ENCODE measurements at regions not wholly inside any gene's neighbourhood (a gene's known extent, or its start where the extent isn't known, plus 50 kb on each side); places are given as distances from the start of the nearest gene placed in this dataset.

- no peak for DNase-seq (ENCODE audit: low spot score)
- no peak for TF ChIP-seq CTCF (IDR thresholded peaks at IDR 0.05; ENCODE audit: extremely low read depth, insufficient read depth, missing control alignments)
- in situ Hi-C loops (cut with MboI; ENCODE audit: low pct_unique_long_range_greater_than_20kb, low sequenced_read_pairs, unreplicated experiment) = no loop called here
These were observed 316.9 kb downstream of the DAD1 start for GRCh38 chr14:22271838-22272799.

DNA sequence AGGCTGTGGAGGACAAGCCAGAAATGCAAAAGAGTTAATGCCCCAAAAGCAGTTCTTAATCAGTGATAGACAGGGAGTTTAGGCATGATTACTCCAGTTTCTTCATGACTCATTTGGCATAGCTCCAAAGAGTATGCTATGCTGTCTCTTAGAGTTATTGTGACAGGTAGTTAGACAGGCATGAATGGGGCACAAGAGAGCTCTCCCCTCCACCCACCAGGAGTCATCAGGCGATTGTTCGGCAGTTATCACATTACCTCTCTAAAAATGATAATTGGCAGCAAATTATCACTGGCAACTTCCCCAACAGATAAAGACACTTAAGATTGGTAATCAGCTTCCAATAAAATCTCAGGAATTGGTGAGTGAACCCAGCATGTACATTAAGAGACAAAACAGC is 320.1 kb downstream of the DAD1 start:
- DNase-seq (ENCODE audit: low spot score) = no peak
- TF ChIP-seq CTCF (IDR thresholded peaks at IDR 0.05; ENCODE audit: extremely low read depth, insufficient read depth, missing control alignments) = no peak
- in situ Hi-C loops (cut with MboI; ENCODE audit: low pct_unique_long_range_greater_than_20kb, low sequenced_read_pairs, unreplicated experiment) = no loop called here

- no peak for TF ChIP-seq CTCF (IDR thresholded peaks at IDR 0.05; ENCODE audit: extremely low read depth, insufficient read depth, missing control alignments)
- in situ Hi-C loops (cut with MboI; ENCODE audit: low pct_unique_long_range_greater_than_20kb, low sequenced_read_pairs, unreplicated experiment) = no loop called here
- DNase-seq (ENCODE audit: low spot score) = no peak
These were observed 322.3 kb downstream of the DAD1 start for GRCh38 chr14:22266683-22267082.

DNA sequence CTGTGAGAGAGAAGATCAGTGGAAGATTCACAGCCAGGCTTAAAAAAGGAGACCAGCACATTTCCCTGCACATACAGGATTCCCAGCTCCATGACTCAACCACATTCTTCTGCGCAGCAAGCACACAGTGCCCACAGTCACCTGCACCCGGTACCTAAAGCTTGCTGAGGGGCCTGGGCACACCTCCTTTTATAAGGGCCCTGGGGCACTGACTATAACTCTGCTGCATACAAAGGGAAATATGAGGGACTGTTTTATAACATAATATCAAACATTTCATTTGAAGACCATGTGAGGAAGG is 322.9 kb downstream of the DAD1 start:
- in situ Hi-C loops (cut with MboI; ENCODE audit: low pct_unique_long_range_greater_than_20kb, low sequenced_read_pairs, unreplicated experiment) = no loop called here
- no peak for TF ChIP-seq CTCF (IDR thresholded peaks at IDR 0.05; ENCODE audit: extremely low read depth, insufficient read depth, missing control alignments)
- no peak for DNase-seq (ENCODE audit: low spot score)

GRCh38 chr14:22265319-22266141 is 323.5 kb downstream of the DAD1 start:
- in situ Hi-C loops (cut with MboI; ENCODE audit: low pct_unique_long_range_greater_than_20kb, low sequenced_read_pairs, unreplicated experiment) = no loop called here
- TF ChIP-seq CTCF (IDR thresholded peaks at IDR 0.05; ENCODE audit: extremely low read depth, insufficient read depth, missing control alignments) = no peak
- no peak for DNase-seq (ENCODE audit: low spot score)

DNA sequence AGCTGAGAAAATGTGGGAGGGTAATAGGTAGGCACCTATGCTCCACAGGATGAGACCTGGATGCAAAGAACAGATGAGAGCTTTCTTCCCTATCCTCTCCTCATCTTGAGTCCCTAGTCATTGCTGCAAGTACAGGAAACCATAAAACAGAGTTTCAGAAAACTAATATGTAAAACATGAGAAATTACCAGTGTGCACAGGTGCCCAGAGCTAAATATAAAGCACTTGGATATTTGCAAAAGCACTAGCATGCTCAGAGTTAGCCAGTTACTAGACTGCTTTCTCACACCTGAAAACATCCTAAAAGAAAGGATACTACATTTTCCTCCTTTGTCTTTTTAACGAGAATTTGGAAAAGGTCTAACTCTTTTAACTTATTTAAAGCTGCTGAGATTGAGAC is 324.3 kb downstream of the DAD1 start:
- in situ Hi-C loops (cut with MboI; ENCODE audit: low pct_unique_long_range_greater_than_20kb, low sequenced_read_pairs, unreplicated experiment) = no loop called here
- DNase-seq (ENCODE audit: low spot score) = no peak
- TF ChIP-seq CTCF (IDR thresholded peaks at IDR 0.05; ENCODE audit: extremely low read depth, insufficient read depth, missing control alignments) = no peak

Measured in GM13977 (cell line).